Naive thymus-derived CD4-positive, alpha-beta T cell (primary cell): ENCODE measurements at regions not wholly inside any gene's neighbourhood (a gene's known extent, or its start where the extent isn't known, plus 50 kb on each side); places are given as distances from the start of the nearest gene placed in this dataset.

Experiments
- ATAC-seq: fragments of 150-1000 bp; cut with Tn5 transposase; 2 replicates; pipeline ENCODE4 v1.10.0; 2021; ENCODE audit warnings: mild to moderate bottlenecking, moderate library complexity
- CTCF ChIA-PET: fragments of 350-600 bp; sonication (Branson Sonifier 250); formaldehyde crosslinking; loops from one replicate; lab custom pipeline; 2021; ENCODE audit warnings: antibody characterized with exemption; lab: Charles Lee
- POLR2A ChIA-PET: fragments of 350-600 bp; sonication (Branson Sonifier 250); formaldehyde crosslinking; loops from one replicate; lab custom pipeline; 2021; ENCODE audit warnings: antibody characterized with exemption, inconsistent platforms; lab: Charles Lee
- DNase-seq, 9 donors: peaks; one replicate each; pipeline versions ENCODE4 v3.0.0 to v3.0.0-alpha.2; 2020 to 2022; ENCODE audit warnings: mixed read lengths in 1 of 9
- H3K27ac ChIP-seq: one replicate; pipeline ENCODE4 v1.7.0; 2013; ENCODE audit warnings: mild to moderate bottlenecking, low read depth, low read length, moderate library complexity
- H3K27me3 ChIP-seq, 2 donors: one replicate each; pipeline ENCODE4 v1.7.0; 2013; ENCODE audit warnings: low read length in 2 of 2, mild to moderate bottlenecking in 2 of 2, moderate library complexity in 2 of 2; ENCODE audit not compliant: control insufficient read depth in 2 of 2, insufficient read depth in 2 of 2
- H3K36me3 ChIP-seq, 3 experiments: 1 replicate in 2 of 3; 2 replicates in 1 of 3; pipeline ENCODE4 v1.7.0; 2013; ENCODE audit warnings: low read length in 3 of 3, mild to moderate bottlenecking in 3 of 3, moderate library complexity in 1 of 3; ENCODE audit not compliant: insufficient read depth in 3 of 3, control insufficient read depth in 2 of 3
- H3K4me1 ChIP-seq, 2 donors: one replicate each; pipeline ENCODE4 v1.7.0; 2013; ENCODE audit warnings: low read length in 2 of 2, mild to moderate bottlenecking in 2 of 2, moderate library complexity in 1 of 2; ENCODE audit not compliant: control insufficient read depth in 2 of 2, insufficient read depth in 2 of 2
- H3K4me3 ChIP-seq: 2 replicates; pipeline ENCODE4 v1.7.0; 2013; ENCODE audit warnings: mild to moderate bottlenecking, low read length
- H3K9me3 ChIP-seq, 3 experiments: 1 replicate in 2 of 3; 2 replicates in 1 of 3; pipeline ENCODE4 v1.7.0; 2013; ENCODE audit warnings: low read length in 3 of 3; ENCODE audit not compliant: control insufficient read depth in 2 of 3
- H3K27ac Mint-ChIP-seq, 9 donors: one replicate each; pipeline ENCODE4 v1.8.0; 2020 to 2022; ENCODE audit warnings: mixed read lengths in 9 of 9, mild to moderate bottlenecking in 8 of 9, moderate library complexity in 5 of 9, inconsistent platforms in 2 of 9
- H3K27me3 Mint-ChIP-seq, 5 donors: one replicate each; pipeline ENCODE4 v1.8.0; 2021 to 2022; ENCODE audit warnings: mixed read lengths in 5 of 5, mild to moderate bottlenecking in 1 of 5
- H3K36me3 Mint-ChIP-seq, 5 donors: one replicate each; pipeline ENCODE4 v1.8.0; 2020 to 2022; ENCODE audit warnings: mixed read lengths in 5 of 5, mild to moderate bottlenecking in 3 of 5, inconsistent platforms in 1 of 5
- H3K4me1 Mint-ChIP-seq, 7 donors: one replicate each; pipeline ENCODE4 v1.8.0; 2020 to 2022; ENCODE audit warnings: mixed read lengths in 7 of 7, mild to moderate bottlenecking in 3 of 7, inconsistent platforms in 1 of 7
- H3K4me3 Mint-ChIP-seq, 10 donors: one replicate each; pipeline ENCODE4 v1.8.0; 2020 to 2022; ENCODE audit warnings: mild to moderate bottlenecking in 10 of 10, mixed read lengths in 10 of 10, moderate library complexity in 6 of 10, inconsistent platforms in 2 of 10
- H3K9me3 Mint-ChIP-seq, 11 donors: one replicate each; pipeline ENCODE4 v1.8.0; 2020 to 2022; ENCODE audit warnings: mixed read lengths in 11 of 11, mild to moderate bottlenecking in 4 of 11, inconsistent platforms in 1 of 11, moderate library complexity in 1 of 11
- intact Hi-C, 2 donors: fragments of 100-400 bp; cut with micrococcal nuclease; formaldehyde crosslinking; loops; one replicate each; pipeline ENCODE4 v1.15.1; 2023

DNA sequence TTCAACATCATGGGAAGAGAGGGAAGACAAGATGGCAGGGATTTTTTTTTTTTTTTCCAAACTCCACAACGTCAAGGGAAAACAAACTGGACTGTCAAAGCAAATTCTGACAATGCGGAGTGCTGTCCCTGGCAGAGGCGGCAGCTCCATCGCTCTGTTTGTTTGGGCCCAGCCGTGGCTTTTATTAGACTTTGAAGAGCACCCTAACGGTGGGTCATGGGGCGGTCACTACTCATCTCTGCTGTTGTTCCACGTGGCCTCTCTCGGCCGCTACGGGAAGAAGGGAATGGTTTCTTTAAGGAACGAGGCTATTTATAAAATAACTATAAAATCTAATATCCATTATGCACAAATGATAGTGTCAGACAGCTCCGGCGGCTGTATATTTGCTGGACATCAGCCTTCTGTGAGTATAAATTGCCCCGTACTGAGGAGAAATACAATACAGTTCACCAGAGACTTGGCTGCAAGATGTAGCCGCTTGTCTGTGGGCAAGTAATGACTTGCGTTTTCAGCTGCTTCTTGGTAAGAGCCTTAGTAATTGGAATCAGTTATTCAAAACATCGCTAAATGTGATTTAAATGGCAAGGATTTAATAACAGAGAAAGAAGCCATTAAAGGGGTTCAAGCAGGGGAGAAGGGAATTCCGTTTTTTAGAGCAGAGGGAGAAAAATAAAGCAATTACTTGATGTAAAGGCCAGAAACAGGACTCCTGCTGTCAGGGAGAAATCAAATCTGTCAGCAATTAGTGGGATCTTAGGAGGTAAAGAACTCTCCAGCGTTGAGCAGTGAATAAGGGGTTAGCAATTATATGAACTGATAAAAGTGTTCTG lies 61.7 kb upstream of the RAB11FIP2 start:
- Histone ChIP-seq H3K36me3 (no peaks in the 10 kb centered on the region), H3K4me3 (no peak overlapping the region), H3K9me3 (no peaks in the 10 kb centered on the region), H3K27ac (no peak overlapping the region), H3K4me1 (no peaks in the 10 kb centered on the region), H3K27me3 (no peaks in the 10 kb centered on the region)
- Mint-ChIP-seq H3K36me3 (no peaks in the 10 kb centered on the region), H3K9me3 (no peaks in the 10 kb centered on the region), H3K27me3 (peaks cover 0 to 19% (median 13%) of the 10 kb centered on the region in 5 donors), H3K4me1 (peaks cover 0 to 12% (median 0%) of the 10 kb centered on the region in 7 donors), H3K4me3 (no peak overlapping the region), H3K27ac (no peak overlapping the region)
- POLR2A ChIA-PET, result no interaction called here
- ATAC-seq (no peak), DNase-seq (no peak)
- CTCF ChIA-PET, result no interaction called here
- intact Hi-C loops, result no loop called here

DNA sequence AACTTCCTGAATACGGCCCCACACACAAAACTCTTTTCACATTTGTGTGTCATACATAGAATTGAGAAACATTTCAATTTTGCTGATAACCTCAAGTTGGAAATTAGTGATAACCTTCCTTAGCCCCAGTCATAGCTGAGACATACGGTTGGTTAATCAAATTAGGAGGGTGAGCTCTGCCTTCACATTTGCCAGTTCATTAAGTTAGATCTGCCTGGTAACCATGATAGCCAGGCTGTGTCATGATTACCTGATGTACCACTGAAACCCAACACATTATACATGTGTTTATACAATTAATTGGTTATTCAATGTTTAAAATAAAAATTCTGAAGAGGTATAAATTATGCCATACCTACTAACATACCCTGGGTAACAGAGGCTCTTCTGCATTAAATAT lies 60.8 kb upstream of the RAB11FIP2 start:
- ChIA-PET CTCF (interaction anchor here (0.6 kb wide), 1 partner anchor 92 kb away, joined by 3 read pairs; no protein-coding TSS in a partner anchor), POLR2A (no interaction called here)
- Mint-ChIP-seq H3K36me3 (no peaks in the 10 kb centered on the region), H3K9me3 (no peaks in the 10 kb centered on the region), H3K27ac (no peak overlapping the region), H3K27me3 (peaks cover 0 to 23% (median 13%) of the 10 kb centered on the region in 5 donors), H3K4me1 (peaks cover 0 to 11% (median 0%) of the 10 kb centered on the region in 7 donors), H3K4me3 (no peak overlapping the region)
- Histone ChIP-seq H3K4me3 (no peak overlapping the region), H3K9me3 (no peaks in the 10 kb centered on the region), H3K27ac (no peak overlapping the region), H3K4me1 (no peaks in the 10 kb centered on the region), H3K36me3 (no peaks in the 10 kb centered on the region), H3K27me3 (no peaks in the 10 kb centered on the region)
- DNase-seq (no peak), ATAC-seq (no peak)
- intact Hi-C loops, result no loop called here

DNA sequence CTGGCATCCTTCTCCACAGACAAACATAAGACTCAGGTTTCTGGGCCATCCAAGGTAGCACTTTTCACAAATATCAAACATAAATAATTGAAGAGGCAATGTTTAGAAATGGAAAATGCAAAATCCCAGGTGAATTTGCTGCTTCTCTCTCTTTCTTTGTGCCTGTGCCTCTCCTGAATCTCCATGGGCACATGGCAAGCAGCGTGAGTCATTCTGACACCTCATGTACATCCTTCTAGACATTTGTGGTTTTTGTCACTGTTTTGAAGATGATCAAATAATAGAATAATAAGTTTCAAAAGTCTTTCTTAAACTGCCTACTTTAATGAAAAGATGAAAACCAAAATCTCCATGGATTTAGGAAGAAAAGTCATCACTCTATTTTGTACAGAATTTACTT lies 60.3 kb upstream of the RAB11FIP2 start:
- Mint-ChIP-seq H3K27me3 (peaks cover 0 to 26% (median 13%) of the 10 kb centered on the region in 5 donors), H3K4me3 (no peak overlapping the region), H3K4me1 (peaks cover 0 to 11% (median 0%) of the 10 kb centered on the region in 7 donors), H3K27ac (no peak overlapping the region), H3K36me3 (no peaks in the 10 kb centered on the region), H3K9me3 (no peaks in the 10 kb centered on the region)
- Histone ChIP-seq H3K27ac (no peak overlapping the region), H3K4me3 (no peak overlapping the region), H3K27me3 (no peaks in the 10 kb centered on the region), H3K36me3 (no peaks in the 10 kb centered on the region), H3K9me3 (no peaks in the 10 kb centered on the region), H3K4me1 (no peaks in the 10 kb centered on the region)
- ChIA-PET POLR2A (no interaction called here), CTCF (interaction anchor here (0.9 kb wide), 1 partner anchor 68 kb away, joined by 3 read pairs; no protein-coding TSS in a partner anchor)
- no peak for DNase-seq
- ATAC-seq, result no peak
- intact Hi-C loops, result no loop called here

DNA sequence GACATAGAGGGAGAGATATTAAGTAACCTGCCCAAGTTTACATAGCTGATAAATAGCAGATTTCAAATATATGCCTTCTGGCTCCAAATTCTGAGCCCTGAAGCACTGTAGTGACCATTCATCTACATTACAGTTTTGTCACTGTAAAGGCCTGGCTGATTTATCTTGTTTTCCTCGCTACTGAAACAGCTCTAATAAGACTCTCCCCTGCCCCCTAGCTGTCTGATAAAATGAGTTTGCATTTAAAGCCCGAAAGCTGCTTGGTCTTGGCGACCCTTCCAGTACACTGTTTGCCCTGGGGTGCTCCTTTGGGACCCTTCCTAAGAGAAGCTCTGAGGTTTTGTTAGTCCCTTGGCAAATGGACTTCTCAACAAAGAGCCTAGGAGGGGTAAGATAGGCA lies 59.7 kb upstream of the RAB11FIP2 start:
- Histone ChIP-seq H3K9me3 (no peaks in the 10 kb centered on the region), H3K4me3 (no peak overlapping the region), H3K27ac (no peak overlapping the region), H3K36me3 (no peaks in the 10 kb centered on the region), H3K27me3 (no peaks in the 10 kb centered on the region), H3K4me1 (no peaks in the 10 kb centered on the region)
- CTCF ChIA-PET, result interaction anchor here (0.9 kb wide), 1 partner anchor 67 kb away, joined by 3 read pairs; no protein-coding TSS in a partner anchor
- ATAC-seq, result no peak
- Mint-ChIP-seq H3K4me1 (peaks cover 0 to 9% (median 0%) of the 10 kb centered on the region in 7 donors), H3K27ac (no peak overlapping the region), H3K9me3 (no peaks in the 10 kb centered on the region), H3K27me3 (peaks cover 5 to 26% (median 17%) of the 10 kb centered on the region in 5 donors), H3K36me3 (no peaks in the 10 kb centered on the region), H3K4me3 (no peak overlapping the region)
- DNase-seq, result peak in 4 of 9 donors; percentile 5 to 15 (median 11)
- POLR2A ChIA-PET, result no interaction called here
- intact Hi-C loops, result no loop called here

DNA sequence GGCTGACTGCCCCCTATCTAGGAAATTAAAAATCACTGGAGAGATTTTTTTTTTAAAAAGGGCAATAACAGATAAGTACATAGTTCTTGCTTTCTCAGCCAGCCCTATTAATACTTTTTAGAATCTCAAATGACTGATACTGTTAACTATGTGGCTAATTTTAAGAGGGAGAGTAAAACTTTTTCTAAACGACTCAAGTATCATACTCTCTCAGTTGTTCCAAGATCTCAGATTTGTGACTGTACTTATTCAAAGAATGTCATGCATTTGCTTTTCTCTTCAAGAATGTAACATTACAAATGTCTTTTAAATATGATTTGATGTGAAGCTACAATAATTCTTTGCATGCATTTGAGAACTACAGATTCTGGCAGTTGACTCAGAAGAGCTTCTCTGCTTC lies 55.4 kb upstream of the RAB11FIP2 start:
- ATAC-seq (no peak), DNase-seq (no peak)
- Histone ChIP-seq H3K4me1 (no peaks in the 10 kb centered on the region), H3K9me3 (no peaks in the 10 kb centered on the region), H3K27ac (no peak overlapping the region), H3K4me3 (no peak overlapping the region), H3K36me3 (no peaks in the 10 kb centered on the region), H3K27me3 (no peaks in the 10 kb centered on the region)
- Mint-ChIP-seq H3K27ac (no peak overlapping the region), H3K27me3 (peaks cover 5 to 35% (median 14%) of the 10 kb centered on the region in 5 donors), H3K36me3 (no peaks in the 10 kb centered on the region), H3K4me3 (no peak overlapping the region), H3K9me3 (no peaks in the 10 kb centered on the region), H3K4me1 (no peaks in the 10 kb centered on the region)
- ChIA-PET CTCF (no interaction called here), POLR2A (no interaction called here)
- intact Hi-C loops, result no loop called here

DNA sequence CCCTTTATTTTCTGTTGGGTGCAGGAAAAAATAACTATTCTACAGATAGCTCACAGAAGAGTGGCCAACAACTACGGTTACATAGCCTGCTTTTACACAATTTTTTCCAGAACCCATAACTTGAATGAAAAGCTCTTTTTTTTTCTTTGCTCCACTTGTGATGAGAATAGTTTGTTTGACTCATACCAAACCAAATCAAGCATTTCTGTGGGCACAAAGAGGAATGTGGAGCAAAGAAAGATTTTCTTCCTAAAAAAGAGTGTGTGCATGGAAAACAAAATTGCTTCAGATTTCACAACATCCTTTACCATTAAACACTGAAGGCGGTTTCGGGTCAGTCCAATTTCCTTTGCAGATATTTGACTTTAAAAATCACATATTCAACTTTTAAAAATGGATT lies 54.8 kb upstream of the RAB11FIP2 start:
- Mint-ChIP-seq H3K36me3 (no peaks in the 10 kb centered on the region), H3K9me3 (no peaks in the 10 kb centered on the region), H3K4me1 (no peaks in the 10 kb centered on the region), H3K27me3 (peaks cover 10 to 29% (median 16%) of the 10 kb centered on the region in 5 donors), H3K27ac (no peak overlapping the region), H3K4me3 (no peak overlapping the region)
- Histone ChIP-seq H3K36me3 (no peaks in the 10 kb centered on the region), H3K4me1 (no peaks in the 10 kb centered on the region), H3K27ac (no peak overlapping the region), H3K9me3 (no peaks in the 10 kb centered on the region), H3K27me3 (no peaks in the 10 kb centered on the region), H3K4me3 (no peak overlapping the region)
- ATAC-seq (no peak), DNase-seq (no peak)
- intact Hi-C loops, result no loop called here
- ChIA-PET CTCF (no interaction called here), POLR2A (no interaction called here)
